Prostate gland (tissue), 2 donors: ENCODE measurements at regions not wholly inside any gene's neighbourhood (a gene's known extent, or its start where the extent isn't known, plus 50 kb on each side); places are given as distances from the start of the nearest gene placed in this dataset.

Source experiments
- CTCF ChIP-seq, 4 experiments: fragments of 200-600 bp in 2 of 4; fragments of 450-650 bp in 2 of 4; sonication (generic) in 2 of 4; IDR thresholded peaks; 1 replicate in 3 of 4; 2 replicates in 1 of 4; pipeline ENCODE4 v1.5.1; 2016 to 2019; ENCODE audit warnings: antibody characterized with exemption in 4 of 4, mild to moderate bottlenecking in 2 of 4, moderate library complexity in 2 of 4
- POLR2A ChIP-seq: fragments of 450-650 bp; IDR thresholded peaks from one replicate; pipeline ENCODE4 v1.6.1; 2016; ENCODE audit warnings: antibody characterized with exemption, mild to moderate bottlenecking
- POLR2AphosphoS5 ChIP-seq: sonication (generic); formaldehyde crosslinking; IDR thresholded peaks from one replicate; pipeline ENCODE4 v1.6.1; 2017; ENCODE audit warnings: antibody characterized with exemption

GRCh38 chr2:190149200-190149599, 86.7 kb upstream of the MSTN start:
- TF ChIP-seq POLR2A = no peak
- no peak for TF ChIP-seq CTCF (IDR thresholded peaks at IDR 0.05)
- no peak for TF ChIP-seq POLR2AphosphoS5
